PC-9 (cell line): ENCODE measurements at regions not wholly inside any gene's neighbourhood (a gene's known extent, or its start where the extent isn't known, plus 50 kb on each side); places are given as distances from the start of the nearest gene placed in this dataset.

Experiments
- EZH2 ChIP-seq: fragments of 200-600 bp; sonication (generic); IDR thresholded peaks from 2 replicates; pipeline ENCODE4 v1.8.0; 2017; ENCODE audit warnings: antibody characterized with exemption, low read depth
- TF ChIP-seq, protein P1 (sequence below): fragments of 200-600 bp; sonication (generic); conservative IDR thresholded peaks from 2 replicates; pipeline ENCODE4 v1.6.1; 2017; ENCODE audit warnings: mixed run types, antibody characterized with exemption, mild to moderate bottlenecking, moderate library complexity

- TF ChIP-seq, protein P1, sequence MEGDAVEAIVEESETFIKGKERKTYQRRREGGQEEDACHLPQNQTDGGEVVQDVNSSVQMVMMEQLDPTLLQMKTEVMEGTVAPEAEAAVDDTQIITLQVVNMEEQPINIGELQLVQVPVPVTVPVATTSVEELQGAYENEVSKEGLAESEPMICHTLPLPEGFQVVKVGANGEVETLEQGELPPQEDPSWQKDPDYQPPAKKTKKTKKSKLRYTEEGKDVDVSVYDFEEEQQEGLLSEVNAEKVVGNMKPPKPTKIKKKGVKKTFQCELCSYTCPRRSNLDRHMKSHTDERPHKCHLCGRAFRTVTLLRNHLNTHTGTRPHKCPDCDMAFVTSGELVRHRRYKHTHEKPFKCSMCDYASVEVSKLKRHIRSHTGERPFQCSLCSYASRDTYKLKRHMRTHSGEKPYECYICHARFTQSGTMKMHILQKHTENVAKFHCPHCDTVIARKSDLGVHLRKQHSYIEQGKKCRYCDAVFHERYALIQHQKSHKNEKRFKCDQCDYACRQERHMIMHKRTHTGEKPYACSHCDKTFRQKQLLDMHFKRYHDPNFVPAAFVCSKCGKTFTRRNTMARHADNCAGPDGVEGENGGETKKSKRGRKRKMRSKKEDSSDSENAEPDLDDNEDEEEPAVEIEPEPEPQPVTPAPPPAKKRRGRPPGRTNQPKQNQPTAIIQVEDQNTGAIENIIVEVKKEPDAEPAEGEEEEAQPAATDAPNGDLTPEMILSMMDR = no peak
- TF ChIP-seq EZH2 = no peak
Observed at GRCh38 chr6:27592481-27593199, 119.7 kb upstream of the ZNF184 start.
